Transverse colon (tissue), 4 donors: ENCODE measurements at regions not wholly inside any gene's neighbourhood (a gene's known extent, or its start where the extent isn't known, plus 50 kb on each side); places are given as distances from the start of the nearest gene placed in this dataset.

Source experiments
- DNase-seq: peaks from one replicate; pipeline ENCODE4 v3.0.0-alpha.2; 2019
- H3K27ac ChIP-seq, 4 donors: fragments of 200-600 bp; sonication (generic); 2 replicates each; pipeline ENCODE4 v1.5.1; 2016 to 2018; ENCODE audit warnings: inconsistent platforms in 4 of 4
- H3K27me3 ChIP-seq: fragments of 200-600 bp; sonication (generic); 2 replicates; pipeline ENCODE4 v1.5.1; 2017; ENCODE audit warnings: inconsistent platforms
- H3K36me3 ChIP-seq, 4 donors: fragments of 200-600 bp; sonication (generic); 2 replicates each; pipeline ENCODE4 v1.5.1; 2017 to 2019; ENCODE audit warnings: inconsistent platforms in 4 of 4
- H3K4me1 ChIP-seq, 4 donors: fragments of 200-600 bp; sonication (generic); 2 replicates each; pipeline ENCODE4 v1.5.1; 2017 to 2020; ENCODE audit warnings: inconsistent platforms in 4 of 4
- H3K4me3 ChIP-seq, 4 donors: fragments of 200-600 bp; sonication (generic); 1 replicate in 1 of 4; 2 replicates in 3 of 4; pipeline versions ENCODE4 v1.5.1 to v1.6.1; 2017 to 2019; ENCODE audit warnings: inconsistent platforms in 4 of 4
- H3K9me3 ChIP-seq, 2 donors: fragments of 200-600 bp; sonication (generic); 2 replicates each; pipeline ENCODE4 v1.5.1; 2017 to 2019; ENCODE audit warnings: inconsistent platforms in 2 of 2
- EP300 ChIP-seq: sonication (generic); formaldehyde crosslinking; IDR thresholded peaks from one replicate; pipeline ENCODE4 v1.6.1; 2017; ENCODE audit warnings: antibody characterized with exemption, low read depth
- POLR2A ChIP-seq: fragments of 450-650 bp; IDR thresholded peaks from one replicate; pipeline ENCODE4 v1.6.1; 2016; ENCODE audit warnings: antibody characterized with exemption, mild to moderate bottlenecking, moderate library complexity
- POLR2AphosphoS5 ChIP-seq, 3 donors: sonication (generic); formaldehyde crosslinking; IDR thresholded peaks; one replicate each; pipeline ENCODE4 v1.6.1; 2016; ENCODE audit warnings: antibody characterized with exemption in 3 of 3
- WGBS, 2 donors: methylation state at CpG; one replicate each; pipeline ENCODE4 v1.1.5; 2018; ENCODE audit warnings: low coverage in 1 of 2; 5-methylcytosine and 5-hydroxymethylcytosine counted together
- in situ Hi-C, 4 donors: fragments of 200-750 bp; cut with MboI; loops; one replicate each; pipeline versions ENCODE4 v1.15.0 to v1.15.1; 2017; ENCODE audit warnings: low sequenced_read_pairs in 3 of 4, low pct_ligation_motif_present in 1 of 4, low pct_unique_long_range_greater_than_20kb in 1 of 4
- intact Hi-C: fragments of 100-400 bp; cut with DNase I; formaldehyde crosslinking; loops from one replicate; pipeline ENCODE4 v1.15.1; 2023; ENCODE audit warnings: low total_unique reads
- TF ChIP-seq, protein P1 (sequence below), 5 experiments: fragments of 200-600 bp in 3 of 5; fragments of 450-650 bp in 2 of 5; sonication (generic) in 3 of 5; IDR thresholded peaks; 1 replicate in 2 of 5; 2 replicates in 3 of 5; pipeline ENCODE4 v1.5.1; 2016 to 2017; ENCODE audit warnings: antibody characterized with exemption in 5 of 5, inconsistent platforms in 3 of 5, mild to moderate bottlenecking in 2 of 5, moderate library complexity in 1 of 5

DNA sequence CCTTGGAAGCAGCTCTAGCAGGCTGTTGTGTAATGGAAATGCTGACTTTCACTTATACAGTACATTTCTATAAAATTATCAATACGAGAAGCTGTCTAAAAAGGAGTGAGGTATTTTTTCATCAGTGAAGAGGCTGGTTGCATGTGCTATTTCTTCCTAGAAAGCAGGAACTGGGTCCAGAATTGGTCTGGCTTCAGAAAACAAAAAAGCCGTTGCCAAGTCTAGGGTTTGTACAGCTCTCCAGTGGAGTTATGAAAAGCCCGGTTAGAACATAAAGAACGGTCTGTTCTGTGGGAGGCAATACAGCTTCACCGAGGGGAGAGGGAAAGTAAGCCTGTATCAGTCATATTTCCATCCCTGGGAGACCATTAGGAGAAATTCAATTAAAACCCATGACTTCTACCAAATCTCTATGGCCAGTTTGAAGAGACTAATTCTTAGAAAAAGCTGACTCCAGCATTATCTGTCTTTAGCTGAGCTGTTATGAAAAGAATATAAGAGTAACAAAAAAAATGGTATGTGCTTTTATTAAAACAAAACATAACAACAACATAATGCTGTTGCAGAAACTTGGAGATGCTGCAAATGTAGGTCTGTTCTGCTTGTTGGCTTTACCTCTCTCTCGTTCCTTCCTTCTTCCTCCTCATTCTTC is 217.0 kb downstream of the CMPK2 start:
- H3K36me3 ChIP-seq = no peaks in the 10 kb centered on the region
- 47 to 72% methylated on average over 6 of the region's 6 CpGs for WGBS, 2 donors
- H3K27me3 ChIP-seq = no peaks in the 10 kb centered on the region
- DNase-seq = no peak
- no peak for TF ChIP-seq POLR2A
- TF ChIP-seq EP300 = no peak
- TF ChIP-seq, protein P1, sequence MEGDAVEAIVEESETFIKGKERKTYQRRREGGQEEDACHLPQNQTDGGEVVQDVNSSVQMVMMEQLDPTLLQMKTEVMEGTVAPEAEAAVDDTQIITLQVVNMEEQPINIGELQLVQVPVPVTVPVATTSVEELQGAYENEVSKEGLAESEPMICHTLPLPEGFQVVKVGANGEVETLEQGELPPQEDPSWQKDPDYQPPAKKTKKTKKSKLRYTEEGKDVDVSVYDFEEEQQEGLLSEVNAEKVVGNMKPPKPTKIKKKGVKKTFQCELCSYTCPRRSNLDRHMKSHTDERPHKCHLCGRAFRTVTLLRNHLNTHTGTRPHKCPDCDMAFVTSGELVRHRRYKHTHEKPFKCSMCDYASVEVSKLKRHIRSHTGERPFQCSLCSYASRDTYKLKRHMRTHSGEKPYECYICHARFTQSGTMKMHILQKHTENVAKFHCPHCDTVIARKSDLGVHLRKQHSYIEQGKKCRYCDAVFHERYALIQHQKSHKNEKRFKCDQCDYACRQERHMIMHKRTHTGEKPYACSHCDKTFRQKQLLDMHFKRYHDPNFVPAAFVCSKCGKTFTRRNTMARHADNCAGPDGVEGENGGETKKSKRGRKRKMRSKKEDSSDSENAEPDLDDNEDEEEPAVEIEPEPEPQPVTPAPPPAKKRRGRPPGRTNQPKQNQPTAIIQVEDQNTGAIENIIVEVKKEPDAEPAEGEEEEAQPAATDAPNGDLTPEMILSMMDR (IDR thresholded peaks at IDR 0.05) = no peak
- TF ChIP-seq POLR2AphosphoS5 (IDR thresholded peaks at IDR 0.05) = no peak
- in situ Hi-C loops (no loop called here), intact Hi-C loops (no loop called here)
- H3K9me3 ChIP-seq = no peaks in the 10 kb centered on the region
- no peaks in the 10 kb centered on the region for H3K4me1 ChIP-seq
- H3K4me3 ChIP-seq = no peak overlapping the region
- no peak overlapping the region for H3K27ac ChIP-seq

DNA sequence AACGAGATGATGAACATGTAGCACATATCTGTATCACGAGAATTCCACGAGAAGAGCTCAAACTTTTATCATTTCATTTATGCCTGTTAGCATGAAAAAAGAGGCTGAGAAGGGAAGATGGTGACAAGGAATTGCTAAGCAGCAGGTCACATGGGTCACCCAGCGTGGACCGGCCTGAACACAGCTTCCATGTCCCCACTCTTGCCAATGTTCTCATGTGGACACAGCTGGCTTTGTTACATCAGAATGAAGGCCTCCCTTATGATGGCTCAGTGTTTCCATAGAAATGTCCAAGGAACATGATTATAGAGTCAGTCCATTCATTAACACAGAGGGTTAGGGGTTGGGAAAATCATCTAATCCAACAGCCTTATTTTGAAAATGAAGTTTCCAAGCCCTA is 215.4 kb downstream of the CMPK2 start:
- H3K4me3 ChIP-seq = no peak overlapping the region
- in situ Hi-C loops (no loop called here), intact Hi-C loops (no loop called here)
- H3K9me3 ChIP-seq = no peaks in the 10 kb centered on the region
- 66 to 82% methylated on average over 5 of the region's 5 CpGs for WGBS, 2 donors
- no peaks in the 10 kb centered on the region for H3K4me1 ChIP-seq
- no peak for TF ChIP-seq EP300
- no peak for TF ChIP-seq POLR2AphosphoS5 (IDR thresholded peaks at IDR 0.05)
- TF ChIP-seq, protein P1 (IDR thresholded peaks at IDR 0.05) = no peak
- no peak for TF ChIP-seq POLR2A
- H3K27ac ChIP-seq = no peak overlapping the region
- H3K36me3 ChIP-seq = no peaks in the 10 kb centered on the region
- no peaks in the 10 kb centered on the region for H3K27me3 ChIP-seq
- no peak for DNase-seq

- Histone ChIP-seq H3K4me3 (no peak overlapping the region), H3K36me3 (no peaks in the 10 kb centered on the region), H3K27me3 (no peaks in the 10 kb centered on the region), H3K27ac (no peak overlapping the region), H3K4me1 (no peaks in the 10 kb centered on the region), H3K9me3 (no peaks in the 10 kb centered on the region)
- intact Hi-C loops (no loop called here), in situ Hi-C loops (no loop called here)
- no peak for DNase-seq
- no peak for TF ChIP-seq EP300
- no peak for TF ChIP-seq POLR2A
- no peak for TF ChIP-seq POLR2AphosphoS5 (IDR thresholded peaks at IDR 0.05)
- TF ChIP-seq, protein P1 (IDR thresholded peaks at IDR 0.05) = no peak
- WGBS, 2 donors = 76 to 80% methylated on average over 2 of the region's 2 CpGs
Observed at GRCh38 chr2:6652251-6652650, 213.5 kb downstream of the CMPK2 start.

GRCh38 chr2:6653281-6653750 is 212.4 kb downstream of the CMPK2 start:
- WGBS, 2 donors = 73 to 82% methylated on average over 2 to 7 of the region's 7 CpGs
- intact Hi-C loops = no loop called here

More at GRCh38 chr2:6653281-6653750, 212.4 kb downstream of the CMPK2 start:
- TF ChIP-seq EP300 (no peak), POLR2A (no peak), POLR2AphosphoS5 (IDR thresholded peaks at IDR 0.05) (no peak)
- TF ChIP-seq, protein P1 (IDR thresholded peaks at IDR 0.05) = no peak
- no peaks in the 10 kb centered on the region for H3K9me3 ChIP-seq
- no peaks in the 10 kb centered on the region for H3K4me1 ChIP-seq
- no peak for DNase-seq
- no peak overlapping the region for H3K4me3 ChIP-seq
- no peak overlapping the region for H3K27ac ChIP-seq
- no peaks in the 10 kb centered on the region for H3K27me3 ChIP-seq
- in situ Hi-C loops = no loop called here
- H3K36me3 ChIP-seq = no peaks in the 10 kb centered on the region
